ENCODE measurements at regions not wholly inside any gene's neighbourhood (a gene's known extent, or its start where the extent isn't known, plus 50 kb on each side); places are given as distances from the start of the nearest gene placed in this dataset.

DNA sequence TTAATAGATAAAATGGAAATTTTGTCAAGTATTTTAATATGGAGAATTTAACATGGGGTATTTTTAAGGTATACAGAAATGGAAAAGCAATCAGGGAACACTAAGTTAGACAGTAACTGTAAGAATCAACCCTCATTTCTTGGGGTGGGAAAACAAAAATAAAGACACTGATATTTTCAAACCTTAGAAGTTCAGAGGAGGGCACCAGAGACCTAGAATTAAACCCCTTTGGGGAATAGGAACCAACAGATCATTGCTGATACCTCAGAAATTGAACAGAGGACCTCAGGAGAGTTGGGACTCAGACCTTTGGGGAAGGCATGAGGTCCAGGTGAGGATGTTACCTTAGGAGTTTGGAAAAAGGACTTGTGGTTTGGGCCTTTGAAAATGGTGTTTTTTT, 435.6 kb downstream of the TMA16 start:
- H3K27ac ChIP-seq, result no peak overlapping the region
- TF ChIP-seq, protein P1, sequence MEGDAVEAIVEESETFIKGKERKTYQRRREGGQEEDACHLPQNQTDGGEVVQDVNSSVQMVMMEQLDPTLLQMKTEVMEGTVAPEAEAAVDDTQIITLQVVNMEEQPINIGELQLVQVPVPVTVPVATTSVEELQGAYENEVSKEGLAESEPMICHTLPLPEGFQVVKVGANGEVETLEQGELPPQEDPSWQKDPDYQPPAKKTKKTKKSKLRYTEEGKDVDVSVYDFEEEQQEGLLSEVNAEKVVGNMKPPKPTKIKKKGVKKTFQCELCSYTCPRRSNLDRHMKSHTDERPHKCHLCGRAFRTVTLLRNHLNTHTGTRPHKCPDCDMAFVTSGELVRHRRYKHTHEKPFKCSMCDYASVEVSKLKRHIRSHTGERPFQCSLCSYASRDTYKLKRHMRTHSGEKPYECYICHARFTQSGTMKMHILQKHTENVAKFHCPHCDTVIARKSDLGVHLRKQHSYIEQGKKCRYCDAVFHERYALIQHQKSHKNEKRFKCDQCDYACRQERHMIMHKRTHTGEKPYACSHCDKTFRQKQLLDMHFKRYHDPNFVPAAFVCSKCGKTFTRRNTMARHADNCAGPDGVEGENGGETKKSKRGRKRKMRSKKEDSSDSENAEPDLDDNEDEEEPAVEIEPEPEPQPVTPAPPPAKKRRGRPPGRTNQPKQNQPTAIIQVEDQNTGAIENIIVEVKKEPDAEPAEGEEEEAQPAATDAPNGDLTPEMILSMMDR (IDR thresholded peaks at IDR 0.05), result no peak
- H3K4me3 ChIP-seq, result no peak overlapping the region
- DNase-seq (ENCODE audit: low spot score), result no peak

DNA sequence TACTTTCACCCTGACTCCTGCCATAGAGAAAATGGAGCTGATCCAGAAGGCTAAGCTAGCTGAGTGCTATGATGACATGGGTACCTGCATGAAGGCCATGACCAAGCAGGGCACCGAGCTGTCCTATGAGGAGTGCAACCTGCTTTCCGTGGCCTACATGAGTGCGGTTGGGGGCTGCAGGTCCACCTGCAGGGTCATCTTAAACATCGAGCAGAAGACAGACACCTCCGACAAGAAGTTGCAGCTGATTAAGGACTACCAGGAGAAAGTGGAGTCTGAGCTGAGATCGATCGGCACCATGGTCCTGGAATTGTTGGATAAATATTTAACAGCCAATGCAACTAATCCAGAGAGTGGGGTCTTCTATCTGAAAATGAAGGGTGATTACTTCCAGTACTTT, 438.0 kb downstream of the TMA16 start:
- DNase-seq (ENCODE audit: low spot score), result no peak
- TF ChIP-seq, protein P1 (IDR thresholded peaks at IDR 0.05), result no peak
- H3K4me3 ChIP-seq, result no peak overlapping the region
- H3K27ac ChIP-seq, result no peak overlapping the region

DNA sequence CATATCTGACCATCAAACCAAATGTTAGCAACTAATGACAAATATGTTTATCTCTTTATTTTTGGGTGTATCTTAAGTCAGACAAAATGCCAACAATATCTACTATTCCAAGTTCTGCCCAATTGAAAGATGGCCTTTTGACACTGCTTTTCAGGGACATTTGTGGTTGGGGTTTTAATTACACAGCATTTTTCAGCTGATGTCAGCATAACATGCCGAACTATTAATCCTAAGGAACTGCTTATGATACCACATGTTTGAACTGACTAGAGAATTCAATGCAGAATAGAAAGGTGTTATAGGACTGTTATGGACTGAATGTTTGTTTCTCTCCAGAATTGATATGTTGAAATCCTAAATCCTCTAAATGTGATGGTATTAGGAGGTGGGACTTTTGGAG, 445.1 kb downstream of the TMA16 start:
- TF ChIP-seq, protein P1 (IDR thresholded peaks at IDR 0.05), result no peak
- Histone ChIP-seq H3K4me3 (no peak overlapping the region), H3K27ac (no peak overlapping the region)
- DNase-seq (ENCODE audit: low spot score), result no peak

DNA sequence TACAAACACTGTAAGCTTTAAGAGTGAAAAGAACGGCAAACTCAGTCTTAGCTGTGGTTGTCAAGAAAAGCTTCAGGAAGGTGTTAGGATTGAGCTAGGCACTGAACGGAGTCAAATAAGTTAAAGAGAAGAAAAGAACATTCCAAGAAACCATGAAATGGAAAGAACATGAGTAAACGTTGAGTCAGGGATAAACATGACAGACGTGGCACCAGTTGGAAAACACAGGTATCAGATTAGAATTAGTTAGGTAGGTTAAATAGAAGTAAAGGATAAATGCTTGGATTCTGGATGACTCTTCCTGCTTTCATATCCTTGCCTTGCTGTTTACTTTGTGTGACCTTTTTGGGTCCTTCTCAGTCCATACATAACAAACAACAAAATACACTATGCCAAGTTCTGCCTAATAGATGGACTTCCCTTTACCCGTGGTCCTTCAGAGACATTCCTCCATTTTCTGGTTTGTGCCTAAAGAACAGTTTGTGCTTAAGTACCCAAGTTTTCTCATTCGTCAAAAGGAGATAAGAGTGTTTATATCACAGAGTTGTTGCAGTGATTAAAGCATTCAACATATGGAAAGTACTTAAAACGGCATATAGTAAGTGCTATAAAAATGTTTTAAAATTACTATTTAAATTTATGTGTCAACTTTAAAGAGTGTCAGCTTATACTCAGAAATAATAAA, 446.9 kb downstream of the TMA16 start:
- TF ChIP-seq, protein P1 (IDR thresholded peaks at IDR 0.05), result no peak
- H3K4me3 ChIP-seq, result no peak overlapping the region
- H3K27ac ChIP-seq, result no peak overlapping the region
- no peak for DNase-seq (ENCODE audit: low spot score)

DNA sequence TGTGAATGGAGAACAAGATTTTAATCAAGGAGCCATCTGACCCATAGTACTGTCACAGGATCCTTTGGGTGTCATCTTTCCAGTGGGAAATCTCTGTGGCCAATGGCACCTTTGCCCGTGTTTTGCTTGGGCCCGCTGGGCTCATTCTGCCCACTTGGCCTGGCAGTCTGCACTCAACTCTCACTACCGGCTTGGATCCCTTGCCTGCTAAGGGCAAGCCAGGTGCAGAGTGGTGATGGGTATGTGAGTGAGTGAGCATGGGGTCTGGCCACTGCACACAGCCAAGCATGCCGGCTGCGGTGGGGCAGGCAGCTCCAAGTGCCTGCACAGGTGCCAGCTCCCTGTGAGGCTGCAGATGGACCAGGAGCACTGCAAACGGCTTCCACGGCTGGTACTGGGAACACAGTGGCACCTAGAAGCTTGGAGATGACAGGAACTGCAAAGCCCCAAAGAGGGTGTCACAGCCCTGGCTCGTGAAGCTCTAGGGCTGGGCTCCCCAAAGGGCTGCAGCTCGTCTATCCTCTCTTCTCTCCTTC, 454.5 kb downstream of the TMA16 start:
- H3K27ac ChIP-seq, result no peak overlapping the region
- no peak overlapping the region for H3K4me3 ChIP-seq
- TF ChIP-seq, protein P1 (IDR thresholded peaks at IDR 0.05), result no peak
- no peak for DNase-seq (ENCODE audit: low spot score)

DNA sequence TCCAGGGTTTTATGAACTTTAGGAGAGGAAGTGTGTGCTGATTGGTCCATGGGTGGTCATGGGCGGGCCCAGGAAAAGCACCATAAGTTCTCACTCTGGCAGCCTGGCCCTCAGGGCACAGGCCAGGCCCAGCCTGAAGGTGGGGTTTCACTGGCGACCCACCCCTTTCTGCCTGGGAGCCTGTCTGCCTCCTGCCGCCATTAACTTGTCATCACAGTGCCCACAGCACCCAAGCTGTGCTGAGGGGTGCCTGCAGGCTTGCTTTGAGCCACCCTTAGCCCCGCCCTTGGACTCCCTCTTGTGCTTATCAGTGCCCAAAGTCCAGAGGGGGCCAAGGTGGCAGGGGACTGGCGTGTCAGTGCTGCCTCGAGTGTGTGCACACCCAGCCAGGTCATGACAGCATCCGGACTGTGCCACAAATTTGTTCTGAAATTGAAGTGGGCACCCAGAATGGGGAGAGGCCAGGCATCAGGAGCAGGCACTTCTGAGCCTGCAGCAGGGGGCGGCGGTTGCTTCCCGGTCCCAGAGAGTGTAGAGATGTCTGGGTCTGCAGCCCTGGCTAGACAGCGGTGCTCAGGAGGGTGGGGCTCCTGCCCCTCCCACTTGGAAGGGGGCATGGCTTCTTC, 455.6 kb downstream of the TMA16 start:
- TF ChIP-seq, protein P1 (IDR thresholded peaks at IDR 0.05), result no peak
- DNase-seq (ENCODE audit: low spot score), result no peak
- Histone ChIP-seq H3K27ac (no peak overlapping the region), H3K4me3 (no peak overlapping the region)

DNA sequence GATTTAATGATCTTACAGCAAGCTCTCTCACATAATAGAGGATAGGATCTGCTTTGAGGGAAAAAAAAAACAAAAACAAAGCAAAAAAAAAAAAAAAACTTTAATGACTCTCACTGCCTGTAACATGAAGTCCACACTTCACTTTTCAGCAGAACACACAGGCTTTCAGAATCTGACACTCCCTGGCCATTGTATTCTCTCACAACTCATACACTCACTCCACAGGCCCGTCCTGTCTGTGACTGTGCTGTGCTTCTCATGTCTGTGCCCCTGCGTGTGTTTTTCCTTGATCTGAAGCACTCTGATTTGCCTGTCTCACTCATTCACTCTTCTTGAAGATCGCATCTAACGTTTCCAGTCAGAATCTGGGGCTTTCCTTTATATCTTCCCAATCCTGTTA, 460.8 kb downstream of the TMA16 start:
- H3K4me3 ChIP-seq, result no peak overlapping the region
- TF ChIP-seq, protein P1 (IDR thresholded peaks at IDR 0.05), result no peak
- DNase-seq (ENCODE audit: low spot score), result no peak
- no peak overlapping the region for H3K27ac ChIP-seq

Data from coronary artery (tissue), 2 donors.